Posterior cingulate gyrus (tissue), 11 donors: ENCODE measurements at regions not wholly inside any gene's neighbourhood (a gene's known extent, or its start where the extent isn't known, plus 50 kb on each side); places are given as distances from the start of the nearest gene placed in this dataset.

Source experiments
- DNase-seq, 10 donors: peaks; one replicate each; pipeline versions ENCODE4 v3.0.0 to v3.0.0-alpha.2; 2020 to 2021; ENCODE audit warnings: mixed read lengths in 3 of 10
- intact Hi-C: fragments of 100-400 bp; cut with DNase I; formaldehyde crosslinking; loops from one replicate; pipeline ENCODE4 v1.15.1; 2023

DNA sequence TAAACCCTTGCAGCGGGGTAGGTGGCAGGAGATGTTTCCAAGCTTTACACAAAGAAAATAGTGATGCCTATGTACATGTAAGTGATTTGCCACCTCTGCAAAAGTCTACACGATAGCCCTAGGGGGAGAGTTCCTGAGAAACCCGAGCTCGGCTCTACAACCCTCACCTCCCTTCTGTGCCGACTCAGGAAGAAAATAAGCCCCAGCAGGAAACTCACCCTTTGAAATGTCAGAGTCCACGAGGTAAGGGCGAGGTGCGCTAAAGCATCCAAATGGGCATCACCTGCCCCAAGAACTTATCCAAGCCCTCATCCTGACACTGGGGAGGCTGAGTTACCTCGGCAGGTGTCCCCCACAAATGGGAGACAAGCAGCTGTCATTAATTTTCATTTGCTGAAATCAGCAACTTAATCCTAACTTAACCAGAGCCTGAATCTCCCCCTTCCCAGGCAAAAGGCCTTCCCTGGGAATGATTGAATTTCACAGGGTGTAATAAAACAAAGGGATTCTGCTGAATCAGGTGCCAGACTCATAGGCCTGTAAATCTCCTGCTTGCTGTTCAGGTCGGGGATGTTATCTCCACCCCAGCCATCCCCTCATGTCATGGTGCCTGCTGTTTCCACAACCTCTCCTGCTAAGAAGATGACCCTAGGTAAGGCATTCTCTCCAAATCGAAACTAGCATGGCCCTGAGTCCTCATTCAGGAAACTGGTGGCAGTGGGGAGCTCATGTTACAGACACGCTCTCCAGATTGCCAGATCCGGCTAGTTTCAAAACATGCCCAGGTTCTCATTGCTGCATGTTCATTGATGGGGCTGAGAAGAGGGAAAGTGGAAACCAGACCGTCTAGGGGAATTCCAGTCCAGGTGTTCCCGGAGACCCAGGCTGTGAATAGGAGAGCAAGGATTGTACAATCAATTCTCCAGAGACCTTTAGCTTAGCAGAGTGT is 105.3 kb upstream of the KIRREL3 start:
- no peak for DNase-seq
- intact Hi-C loops, result no loop called here

DNA sequence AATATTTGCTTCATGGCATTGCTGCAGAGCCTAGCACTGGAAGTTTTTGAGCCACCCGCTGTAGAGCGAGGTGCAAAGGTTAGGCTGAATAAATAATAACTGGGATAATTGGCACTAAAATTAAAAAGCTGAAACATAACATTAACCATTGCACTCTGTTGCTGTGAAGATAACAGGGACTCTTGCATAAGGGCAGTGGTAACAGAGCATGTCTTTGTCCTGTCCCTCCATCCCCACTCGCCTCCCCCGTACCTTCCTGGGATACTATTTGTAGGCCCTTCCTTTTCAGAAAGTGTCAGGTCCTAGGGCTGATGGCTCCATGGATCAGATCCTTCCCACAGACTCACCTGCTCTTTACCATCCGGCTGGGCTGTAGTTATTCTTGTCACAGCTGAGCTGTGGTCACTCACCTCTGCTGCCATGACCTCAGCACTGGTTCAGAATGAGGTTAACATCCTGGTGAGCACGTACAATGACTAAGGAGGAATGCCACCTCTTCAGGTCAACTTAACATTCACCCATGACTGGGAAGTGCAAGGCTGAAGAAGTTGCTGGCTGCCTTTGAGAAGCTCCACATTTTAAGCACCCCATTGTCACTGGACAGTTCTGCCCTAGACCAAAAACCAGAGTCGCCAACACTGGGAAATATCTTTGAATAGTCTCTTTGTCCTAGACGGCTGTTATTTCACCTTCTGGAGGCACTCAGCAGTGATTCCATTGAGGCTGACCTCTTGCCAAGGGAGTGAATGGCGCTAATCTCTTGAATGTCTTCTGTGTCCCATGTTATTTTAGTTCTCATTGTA is 103.2 kb upstream of the KIRREL3 start:
- DNase-seq, result no peak
- intact Hi-C loops, result no loop called here

DNA sequence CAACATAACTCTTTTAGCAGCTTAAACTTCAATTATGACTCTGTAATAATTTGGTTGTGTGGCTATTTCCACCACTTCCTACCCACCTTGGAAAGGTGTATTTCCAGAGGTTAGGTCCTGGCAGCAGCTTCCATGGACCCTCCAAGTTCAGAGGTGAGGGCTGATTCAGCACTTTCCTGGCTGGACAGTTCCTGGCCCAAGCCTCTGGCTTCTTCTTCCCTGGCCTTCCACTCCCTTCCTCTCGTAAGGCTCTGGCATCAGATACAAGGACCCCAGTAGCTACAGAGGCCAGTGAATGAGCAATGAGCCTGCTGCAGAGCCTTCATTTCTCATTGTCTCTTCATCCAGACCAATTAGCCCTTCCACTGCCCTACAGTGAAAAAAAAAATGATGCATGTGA is 98.1 kb upstream of the KIRREL3 start:
- intact Hi-C loops, result no loop called here
- no peak for DNase-seq

DNA sequence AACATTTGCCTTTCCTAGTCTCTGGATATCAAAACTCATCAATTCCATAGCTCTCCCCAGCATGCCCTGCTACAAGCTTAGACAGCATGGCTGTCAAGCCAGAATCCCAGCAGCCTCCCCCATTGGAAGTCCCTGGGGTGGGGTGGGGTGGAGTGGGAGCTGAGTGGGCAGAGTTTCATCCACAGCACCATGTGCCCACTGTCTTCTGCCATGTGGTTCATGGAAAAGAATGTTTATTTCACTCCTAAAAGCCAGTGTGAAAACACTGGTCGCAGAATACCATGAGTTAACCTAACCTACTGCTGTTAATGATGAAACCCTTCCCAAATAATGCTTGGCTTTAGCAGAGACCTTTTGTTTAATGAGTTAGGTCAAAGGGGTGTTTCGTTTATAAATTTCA is 80.2 kb upstream of the KIRREL3 start:
- intact Hi-C loops, result no loop called here

DNA sequence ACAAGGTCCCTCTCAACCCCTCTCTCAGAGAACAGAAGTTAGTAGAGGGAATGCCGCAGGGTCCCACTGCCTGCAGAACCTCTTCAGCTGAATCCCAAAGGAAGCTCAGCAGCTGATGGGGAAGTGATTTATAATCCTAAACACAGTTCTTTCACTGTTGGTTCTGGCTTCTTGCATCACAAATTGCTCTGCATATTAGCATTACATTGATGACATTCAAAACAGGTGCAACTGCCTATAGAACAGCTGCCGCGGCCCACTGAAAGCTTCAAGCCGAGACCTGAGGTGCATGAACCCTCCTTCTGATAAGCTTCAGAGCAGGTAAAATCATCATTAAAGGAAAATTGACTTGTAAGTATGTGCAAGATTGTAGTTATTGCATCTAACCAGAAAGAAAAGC is 75.2 kb upstream of the KIRREL3 start:
- intact Hi-C loops, result no loop called here

More for the DNA sequence above, 80.2 kb upstream of the KIRREL3 start:
- DNase-seq, result no peak

DNA sequence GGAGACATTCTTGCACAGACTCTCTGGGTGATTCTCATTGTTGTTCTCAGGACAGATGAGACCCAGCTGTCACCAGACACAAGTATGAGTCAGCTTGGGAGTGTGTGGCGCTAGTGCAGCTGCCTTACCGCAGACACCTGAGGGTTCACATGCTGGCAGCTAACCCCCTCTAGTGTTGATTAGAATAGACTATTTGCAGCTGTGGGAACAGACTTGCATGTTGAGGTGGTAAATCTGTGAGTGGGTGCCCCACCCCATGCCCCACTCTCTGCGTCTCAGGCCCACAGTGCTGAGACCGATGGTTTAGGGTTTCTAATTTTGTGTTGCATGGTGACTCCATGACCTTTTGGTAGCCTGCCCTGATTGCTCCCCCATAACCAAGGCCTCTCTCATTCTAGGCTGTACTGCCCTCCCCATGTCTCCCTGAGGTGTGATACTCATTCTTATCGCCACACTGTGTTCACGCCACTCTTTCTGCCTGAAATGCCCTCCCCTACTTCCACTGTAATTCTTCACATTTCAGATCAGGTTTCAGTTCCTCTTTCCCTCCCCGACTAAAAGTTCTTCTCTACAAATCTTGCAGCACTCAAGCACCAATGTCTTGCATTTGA is 73.7 kb upstream of the KIRREL3 start:
- intact Hi-C loops, result no loop called here
- DNase-seq, result peak in 6 of 10 donors; percentile 10 to 93 (median 44)

More for the DNA sequence above, 75.2 kb upstream of the KIRREL3 start:
- DNase-seq, result no peak

DNA sequence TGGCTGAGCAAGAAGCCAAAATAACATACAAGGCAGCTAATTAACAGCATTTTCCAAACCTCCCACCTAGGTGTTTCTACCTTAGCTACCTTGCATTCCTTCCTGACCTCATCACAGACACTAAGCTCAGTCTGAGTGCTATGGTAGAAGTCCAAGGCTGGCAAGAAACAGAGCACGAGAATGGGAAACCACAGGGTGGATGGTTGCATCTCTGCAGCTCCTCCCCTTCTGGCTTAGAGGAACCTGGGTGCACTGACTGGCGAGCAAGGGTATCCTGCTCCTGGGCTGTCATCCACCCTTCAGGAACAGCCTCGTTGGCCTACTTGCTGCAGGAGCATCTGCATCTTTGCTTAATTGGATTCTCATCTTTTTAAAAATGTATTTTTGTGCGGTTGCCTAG is 73.1 kb upstream of the KIRREL3 start:
- no peak for DNase-seq
- intact Hi-C loops, result no loop called here

DNA sequence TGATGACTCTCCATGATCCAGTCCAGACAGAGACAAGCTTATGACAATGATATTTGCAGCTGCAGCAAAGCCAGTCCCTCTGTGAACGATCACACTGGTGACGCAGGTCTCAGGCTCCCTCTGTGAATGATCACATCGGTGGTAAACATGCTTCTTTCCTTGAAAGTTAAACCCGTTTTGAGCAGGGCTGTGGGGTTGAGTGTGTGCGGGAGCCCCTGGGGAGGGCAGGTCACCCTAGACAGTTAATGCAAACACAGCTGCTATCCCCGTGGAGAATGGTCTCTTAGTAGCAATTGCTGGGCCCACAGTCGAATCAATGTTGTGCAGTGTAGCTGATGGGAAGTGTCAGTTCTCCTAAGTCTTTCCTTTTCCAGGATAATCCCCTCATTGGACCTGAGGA is 71.0 kb upstream of the KIRREL3 start:
- intact Hi-C loops, result no loop called here
- DNase-seq, result no peak

DNA sequence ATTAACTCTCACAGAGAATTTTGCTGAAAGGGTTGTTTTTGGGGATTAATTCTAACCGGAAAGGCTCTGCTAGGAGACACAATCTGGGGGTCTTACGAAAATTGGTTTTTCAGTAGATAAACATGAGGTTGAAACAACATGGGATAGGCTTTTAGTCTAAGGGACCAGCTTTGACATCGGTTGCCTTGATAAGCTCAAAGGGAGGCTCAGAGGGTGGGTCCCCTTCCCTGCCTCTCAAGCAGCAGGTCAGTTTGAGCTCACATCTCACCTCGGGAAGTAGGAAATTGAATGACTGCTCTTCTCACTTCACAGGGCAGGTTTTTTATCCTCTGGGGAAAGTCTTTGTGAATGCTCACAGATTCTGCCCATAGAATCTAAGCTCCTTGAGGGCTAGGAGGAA is 70.2 kb upstream of the KIRREL3 start:
- intact Hi-C loops, result no loop called here
- DNase-seq, result no peak

DNA sequence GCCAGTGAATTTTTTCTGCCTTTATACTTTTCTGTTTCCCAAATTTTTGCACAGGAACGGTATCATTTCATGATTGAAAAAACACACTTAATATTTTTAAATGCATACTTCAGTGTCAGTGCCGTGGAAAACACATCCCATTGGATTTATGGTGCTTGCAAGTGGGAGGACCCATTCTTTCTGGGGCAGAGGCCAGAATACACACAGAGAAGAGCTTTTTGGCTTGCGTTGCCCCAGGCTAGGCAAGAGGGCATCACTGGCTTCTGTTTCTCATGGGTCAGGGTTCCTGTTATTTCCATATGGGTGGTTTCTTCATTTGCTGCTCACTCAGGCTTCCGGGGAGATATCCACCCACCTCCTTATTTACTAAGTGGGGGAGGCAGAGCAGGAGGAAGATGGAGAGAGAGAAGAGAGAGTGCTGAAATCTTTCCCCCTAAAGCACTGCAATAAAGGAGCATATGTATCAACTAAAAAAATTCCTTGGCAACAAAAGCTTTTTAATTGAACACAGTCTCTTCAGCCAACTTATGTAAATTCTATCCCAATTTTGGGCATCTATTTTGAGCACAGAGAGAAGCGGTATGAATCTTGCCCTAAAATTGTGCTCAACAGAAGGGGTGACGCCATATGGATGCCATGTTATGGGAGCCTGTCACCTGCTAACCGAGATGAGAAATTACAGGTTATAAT is 66.0 kb upstream of the KIRREL3 start:
- no peak for DNase-seq
- intact Hi-C loops, result no loop called here

DNA sequence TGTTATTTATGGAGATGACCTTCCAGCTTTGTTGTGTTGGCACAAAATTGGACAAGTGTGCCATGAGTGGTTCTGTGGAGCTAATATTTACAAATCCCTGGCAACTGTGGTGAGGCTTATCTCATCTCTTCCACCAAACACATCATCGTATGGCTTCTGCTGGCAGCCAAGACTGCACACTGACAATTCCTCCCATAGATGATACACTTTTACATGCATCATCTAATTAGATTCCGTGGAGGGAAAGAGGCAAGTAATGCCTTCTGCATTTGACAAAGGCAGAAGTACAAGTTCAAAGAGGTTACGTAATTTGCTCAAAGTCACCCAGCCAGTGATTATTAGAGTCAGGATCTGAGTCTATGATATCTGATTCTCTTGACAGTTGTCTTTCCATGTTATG is 62.7 kb upstream of the KIRREL3 start:
- DNase-seq, result no peak
- intact Hi-C loops, result no loop called here

DNA sequence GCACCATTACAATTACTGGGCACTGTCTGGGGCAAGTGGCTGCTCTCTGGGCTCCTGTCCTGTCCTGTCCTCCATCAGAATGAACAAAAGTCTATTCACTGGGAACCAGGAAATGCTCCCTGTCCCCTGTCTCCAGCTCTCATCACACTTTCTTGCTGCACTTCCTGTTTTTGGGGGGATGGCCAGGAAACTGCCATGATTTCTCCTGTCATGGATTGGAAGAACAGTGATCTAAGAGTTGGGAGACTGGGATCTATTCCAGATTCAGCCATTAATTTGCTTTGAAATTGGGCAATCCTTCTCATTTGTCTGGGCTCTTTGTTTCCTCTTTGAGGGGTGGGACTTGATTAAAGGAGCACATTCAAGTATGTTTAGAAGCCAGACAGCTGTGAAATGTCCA is 61.4 kb upstream of the KIRREL3 start:
- no peak for DNase-seq
- intact Hi-C loops, result no loop called here

DNA sequence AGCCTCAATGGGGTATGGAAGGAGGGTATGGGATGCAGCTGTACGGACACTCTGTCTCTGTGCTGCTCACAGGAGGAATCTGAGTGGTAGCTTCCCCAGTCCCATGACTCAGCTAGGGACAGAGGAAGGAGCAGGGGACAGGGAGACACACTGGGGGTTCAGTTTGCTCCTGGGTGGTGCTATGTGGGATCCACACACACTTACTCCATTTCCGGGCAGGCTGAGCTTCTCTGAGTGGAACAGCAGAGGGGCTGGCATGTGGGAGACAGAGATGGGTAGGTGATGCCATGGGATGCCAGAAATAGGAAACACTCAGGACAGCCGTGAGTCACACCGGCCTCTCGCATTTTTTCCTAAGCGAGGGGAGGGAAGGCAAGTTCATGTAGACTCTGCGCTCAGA is 59.2 kb upstream of the KIRREL3 start:
- peak in 8 of 10 donors; percentile 27 to 89 (median 56) for DNase-seq
- intact Hi-C loops, result no loop called here

DNA sequence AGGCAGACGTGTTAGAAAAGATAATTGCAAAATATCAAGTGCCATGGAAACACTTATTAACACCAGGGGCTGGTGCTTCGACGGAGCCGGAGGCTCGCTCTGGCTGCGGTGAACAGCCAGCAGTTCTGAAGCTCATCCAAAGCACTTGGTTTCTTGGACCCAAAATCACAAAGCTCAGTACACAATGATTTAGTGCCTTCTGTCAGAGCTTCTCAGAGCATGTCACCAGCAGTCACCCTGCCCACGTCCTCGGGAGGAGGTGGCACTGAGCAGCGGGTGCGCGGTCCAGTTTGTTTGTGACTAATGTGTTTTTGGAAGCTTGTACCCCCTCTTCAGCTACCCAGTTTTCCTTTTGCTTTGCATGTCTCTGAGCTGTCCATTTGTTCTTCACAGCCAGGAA is 58.7 kb upstream of the KIRREL3 start:
- DNase-seq, result peak in 7 of 10 donors; percentile 29 to 92 (median 62)
- intact Hi-C loops, result no loop called here

DNA sequence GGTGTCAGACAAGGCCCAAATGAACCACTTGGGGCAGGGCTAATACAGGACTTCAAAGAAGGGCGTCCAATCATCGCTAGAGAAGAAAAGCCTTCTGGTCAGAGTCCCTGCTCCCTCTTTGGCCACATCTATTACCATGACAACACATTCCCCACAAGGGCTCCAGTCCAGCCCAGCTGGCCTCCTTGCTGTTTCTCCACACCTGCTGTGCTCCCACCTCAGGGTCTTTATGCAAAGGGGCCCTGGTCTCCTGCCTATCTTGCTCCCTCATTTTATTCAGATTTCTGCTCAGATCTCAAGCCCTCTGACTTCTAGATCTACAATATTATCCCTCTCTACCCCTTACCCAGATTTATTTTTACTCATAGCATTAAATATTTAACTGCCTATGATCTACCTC is 58.0 kb upstream of the KIRREL3 start:
- intact Hi-C loops, result no loop called here
- DNase-seq, result no peak

DNA sequence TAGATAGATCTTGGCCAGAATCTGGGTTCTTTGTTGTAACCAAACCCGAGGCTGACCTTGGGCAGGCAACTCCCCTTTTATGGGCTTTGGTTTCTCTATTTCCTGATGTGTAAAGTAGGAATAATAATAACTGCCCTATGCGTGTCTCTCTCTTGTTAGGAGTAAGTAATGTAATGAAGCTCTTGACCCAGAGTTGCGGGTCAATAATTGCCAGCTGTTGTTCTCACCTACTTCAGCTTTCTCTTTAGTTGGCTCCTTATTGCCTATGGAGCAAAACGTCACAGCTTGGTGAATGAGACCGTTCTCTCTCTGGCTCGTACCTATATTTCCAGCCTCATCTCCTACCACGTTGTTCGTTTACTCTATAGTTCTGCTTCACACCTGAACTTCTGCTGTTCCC is 56.6 kb upstream of the KIRREL3 start:
- intact Hi-C loops, result no loop called here
- no peak for DNase-seq

DNA sequence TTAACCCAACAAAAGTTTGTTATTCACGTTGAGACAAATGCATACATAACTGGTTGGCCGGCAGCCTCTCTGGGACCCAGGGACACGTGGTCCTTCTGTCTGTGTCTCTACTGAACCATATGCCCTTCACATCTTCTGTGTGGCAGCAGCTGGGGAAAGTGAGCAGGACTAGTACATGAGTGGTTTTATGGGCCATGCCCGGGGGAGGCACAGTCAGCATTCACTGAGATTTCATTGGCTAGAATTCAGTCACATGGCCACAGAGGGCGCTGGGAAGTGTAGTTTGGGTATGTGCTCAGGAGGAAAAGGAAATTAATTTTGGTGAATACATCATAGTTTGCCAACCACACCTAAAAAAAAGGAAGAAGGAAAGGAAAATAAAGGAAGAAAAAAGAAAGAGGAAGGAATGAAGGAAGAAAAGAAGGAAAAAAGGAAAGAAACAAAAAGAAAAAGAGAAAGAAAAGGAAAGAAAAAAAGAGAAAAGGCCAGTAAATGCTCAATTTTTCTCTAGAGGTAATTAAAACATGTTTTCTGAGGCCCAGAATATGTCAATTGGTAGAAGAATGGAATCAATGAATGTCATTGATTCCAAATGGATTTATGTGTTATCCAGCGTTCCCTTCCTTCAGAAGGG is 55.9 kb upstream of the KIRREL3 start:
- intact Hi-C loops, result no loop called here
- peak in 3 of 10 donors; percentile 20 to 91 (median 21) for DNase-seq

DNA sequence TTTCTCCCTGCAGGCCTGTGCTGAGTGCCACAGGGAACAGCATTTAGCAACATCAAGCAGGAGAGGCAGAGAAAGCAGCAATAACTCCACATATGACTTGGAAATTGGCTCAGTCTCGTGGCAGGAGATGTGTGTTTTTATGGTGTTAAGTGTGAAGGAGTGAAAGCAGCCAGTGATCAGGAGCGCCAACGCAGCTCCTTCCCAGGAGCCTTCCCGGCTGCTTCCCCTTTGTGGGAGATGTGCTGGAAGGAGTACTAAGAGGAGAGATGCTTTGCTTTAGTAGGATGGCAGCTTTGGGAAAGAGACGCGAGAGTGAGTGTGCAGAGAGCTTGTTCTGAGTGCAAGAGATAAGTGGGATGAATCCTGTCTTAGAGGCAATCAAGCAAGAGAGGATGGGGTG is 54.7 kb upstream of the KIRREL3 start:
- intact Hi-C loops, result no loop called here
- peak in 8 of 10 donors; percentile 37 to 94 (median 60) for DNase-seq

DNA sequence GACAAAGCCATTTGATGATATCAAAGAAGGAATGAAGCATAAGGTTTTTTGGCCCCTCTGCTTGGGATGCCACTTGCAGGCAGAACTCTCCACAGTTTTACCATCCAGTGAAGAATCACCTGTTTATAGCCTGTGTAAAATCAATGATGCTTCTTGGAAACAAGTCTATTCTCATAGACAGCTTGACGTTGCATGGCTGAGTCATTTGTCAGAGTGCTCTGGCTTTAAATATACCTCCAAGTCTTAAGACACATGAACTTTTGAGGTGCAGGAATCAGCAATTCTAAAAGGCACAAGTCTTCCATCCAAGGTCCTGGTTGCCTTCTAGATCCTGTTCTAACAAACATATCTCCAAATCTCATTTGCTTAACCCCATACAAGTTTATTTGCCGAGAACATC is 53.6 kb upstream of the KIRREL3 start:
- no peak for DNase-seq
- intact Hi-C loops, result no loop called here

DNA sequence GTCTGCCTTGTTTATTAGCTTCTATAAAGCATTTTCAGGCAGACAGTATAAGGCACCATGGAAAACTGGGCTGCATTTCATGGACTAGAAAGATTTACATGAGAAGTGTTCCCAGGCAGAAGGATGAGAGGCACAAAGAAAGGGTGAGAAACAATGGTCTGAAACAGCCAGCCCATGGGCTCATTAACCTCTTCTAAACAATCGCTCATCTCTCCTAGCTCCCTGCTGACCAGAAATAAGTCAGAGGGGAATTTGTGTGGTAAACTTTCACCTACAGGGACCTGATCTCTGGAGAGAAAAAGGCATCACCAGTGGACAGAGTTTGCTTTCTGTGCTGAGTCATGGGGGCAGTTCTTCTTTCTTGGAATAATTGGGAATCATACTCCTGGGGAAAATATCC is 51.8 kb upstream of the KIRREL3 start:
- no peak for DNase-seq
- intact Hi-C loops, result no loop called here
